Cerebellar nuclear complex (tissue), 1 donor: ENCODE measurements at regions not wholly inside any gene's neighbourhood (a gene's known extent, or its start where the extent isn't known, plus 50 kb on each side); places are given as distances from the start of the nearest gene placed in this dataset.

Source experiments
- DNase-seq, 2 experiments: peaks; one replicate each; lab custom pipeline; 2025; lab: John Stamatoyannopoulos, UW

DNA sequence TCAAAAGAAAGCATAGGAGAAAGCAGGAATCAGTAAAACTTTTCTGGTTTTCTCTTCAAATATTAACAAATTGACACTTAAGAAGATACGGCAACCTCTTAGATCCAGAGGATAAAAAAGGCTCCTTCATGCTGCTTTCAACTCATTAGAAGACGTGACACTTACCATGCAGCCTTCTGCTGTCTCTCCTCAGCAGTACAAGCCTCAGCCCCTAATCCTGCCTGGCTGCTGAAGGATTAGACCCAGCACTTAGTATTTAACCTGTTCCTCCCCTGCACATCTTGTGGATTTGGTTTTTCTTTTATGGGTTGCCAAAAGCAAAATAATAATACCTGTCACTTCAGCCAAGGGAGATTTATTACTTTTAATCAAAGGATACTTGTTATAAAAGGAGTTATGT lies 108.4 kb downstream of the LYZL1 start:
- DNase-seq: no peak

GRCh38 chr10:29403208-29403607 lies 114.3 kb downstream of the LYZL1 start:
- DNase-seq: no peak

GRCh38 chr10:29407280-29407858 lies 118.5 kb downstream of the LYZL1 start:
- DNase-seq: no peak
